H54 (cell line): ENCODE measurements at regions not wholly inside any gene's neighbourhood (a gene's known extent, or its start where the extent isn't known, plus 50 kb on each side); places are given as distances from the start of the nearest gene placed in this dataset.

Experiments used
- DNase-seq: peaks from one replicate; pipeline ENCODE4 v3.0.0; 2011; ENCODE audit warnings: low spot score, mixed read lengths; ENCODE audit not compliant: insufficient read length
- FAIRE-seq: peaks from 3 replicates; lab custom pipeline; 2011; peaks lifted over from hg19 to GRCh38; lab: Jason Lieb, UNC
- POLR2A ChIP-seq: IDR thresholded peaks from 2 replicates; pipeline ENCODE4 v1.6.1; 2011; ENCODE audit warnings: low read depth, mild to moderate bottlenecking, low read length

DNA sequence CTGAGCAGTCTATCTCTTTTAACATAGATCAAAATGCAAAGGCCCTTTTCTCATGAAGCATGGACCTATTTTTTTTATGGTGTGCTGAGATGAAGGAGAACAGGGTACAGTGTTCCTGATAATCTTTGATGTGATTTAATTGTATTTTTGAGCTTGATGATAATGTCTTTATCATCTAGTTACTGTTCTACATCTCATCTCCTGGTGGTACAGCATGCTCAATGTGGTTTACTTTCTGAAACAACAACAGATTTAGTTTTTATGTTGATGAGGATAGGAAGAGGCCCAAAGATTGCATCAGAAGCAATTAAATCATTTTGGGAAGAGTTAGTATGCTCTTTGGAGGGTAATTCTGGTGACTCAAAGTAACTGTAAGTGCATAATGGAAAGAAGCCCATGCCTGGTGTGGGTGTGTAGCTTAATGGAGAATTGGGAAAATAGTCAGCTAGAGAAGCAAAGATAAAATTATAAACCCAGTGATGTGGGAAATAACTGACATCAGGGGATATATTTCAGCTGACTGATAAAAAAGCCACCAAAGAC lies 123.0 kb upstream of the KCNN2 start:
- FAIRE-seq (no peak), DNase-seq (no peak)
- no peak for TF ChIP-seq POLR2A

DNA sequence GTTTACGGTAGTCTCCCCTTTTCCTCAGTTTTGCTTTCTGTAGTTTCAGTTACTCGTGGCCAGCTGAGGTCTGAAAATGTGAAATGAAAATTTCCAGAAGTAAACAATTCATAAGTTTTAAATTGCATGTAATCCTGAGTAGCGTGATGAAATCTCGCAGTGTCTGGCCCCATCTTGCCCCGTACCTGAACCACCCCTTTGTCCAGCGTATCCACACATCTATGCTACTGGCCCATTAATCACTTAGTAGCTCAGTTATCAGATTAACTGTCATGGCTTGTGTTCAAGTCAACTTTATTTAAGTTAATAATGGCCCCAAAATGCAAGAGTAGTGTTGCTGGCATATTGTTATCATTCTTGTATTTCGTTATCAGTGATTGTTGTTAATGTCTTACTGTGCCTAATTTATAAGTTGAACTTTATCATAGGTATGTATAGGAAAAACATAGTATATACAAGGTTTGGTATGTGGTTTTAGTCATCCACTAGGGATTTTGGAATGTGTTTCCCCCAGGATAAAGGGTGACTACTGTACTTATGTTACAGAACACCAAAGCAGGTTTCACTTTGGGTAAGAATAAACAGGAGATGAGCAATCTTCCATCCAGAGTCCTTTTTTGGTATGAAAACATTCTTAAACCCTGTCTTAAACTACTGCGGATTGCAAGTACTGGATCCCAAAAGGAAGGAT lies 118.4 kb upstream of the KCNN2 start:
- no peak for TF ChIP-seq POLR2A
- no peak for DNase-seq
- FAIRE-seq, result no peak

DNA sequence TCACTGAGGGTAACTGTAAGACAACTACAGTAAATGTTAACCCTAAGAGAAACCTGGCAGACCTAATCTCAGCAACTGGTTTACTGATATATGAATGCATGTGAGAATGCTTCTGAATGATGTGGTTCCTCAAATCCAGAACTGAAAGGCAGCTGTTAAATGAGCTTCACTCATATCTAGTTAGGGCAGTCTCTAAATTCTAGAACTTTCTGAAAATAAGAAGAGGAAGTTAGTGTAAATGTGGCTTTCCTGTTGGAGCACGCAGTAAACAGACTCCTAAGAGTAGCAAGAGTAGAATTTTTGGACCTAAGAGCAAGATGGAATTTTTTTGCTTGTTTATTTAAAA lies 117.9 kb upstream of the KCNN2 start:
- DNase-seq (no peak), FAIRE-seq (no peak)
- no peak for TF ChIP-seq POLR2A

DNA sequence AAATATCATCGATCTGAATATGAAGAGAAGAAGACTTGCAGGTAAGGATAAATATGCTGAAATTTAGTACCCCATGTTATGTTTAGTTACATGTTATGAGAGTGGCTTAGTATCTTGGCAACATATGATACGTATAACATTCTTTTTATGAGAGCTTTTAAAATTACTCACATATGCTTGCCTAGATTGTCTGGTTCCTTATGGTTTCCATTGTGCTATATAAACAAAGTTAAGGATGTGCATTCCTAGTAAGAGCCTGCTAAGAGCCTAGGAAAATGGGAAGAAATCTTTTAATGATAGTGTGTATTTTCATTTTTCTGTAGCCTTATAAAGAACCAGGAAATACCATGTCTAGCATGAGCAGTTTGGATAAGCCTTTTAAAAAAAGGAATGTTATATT lies 112.0 kb upstream of the KCNN2 start:
- TF ChIP-seq POLR2A, result no peak
- no peak for DNase-seq
- FAIRE-seq, result no peak

DNA sequence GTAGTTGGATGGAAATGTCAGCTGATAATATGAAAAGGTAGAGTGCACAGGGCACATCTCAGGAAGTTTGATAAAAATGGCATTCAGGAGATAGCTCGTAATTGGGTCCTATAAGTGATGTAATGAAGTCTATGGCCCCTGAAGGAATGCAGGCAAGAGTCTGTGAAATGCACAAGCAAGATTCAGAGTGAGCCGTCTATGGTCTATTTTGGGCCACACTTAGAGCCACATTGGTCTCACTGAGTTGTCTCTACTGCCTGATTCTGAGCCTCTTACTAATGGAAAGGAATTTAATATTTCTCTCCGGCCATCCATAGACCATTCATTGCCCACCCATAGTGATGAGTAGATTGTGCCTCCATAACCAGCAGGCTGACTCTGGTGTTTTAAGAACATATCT lies 111.3 kb upstream of the KCNN2 start:
- no peak for DNase-seq
- no peak for TF ChIP-seq POLR2A
- no peak for FAIRE-seq

DNA sequence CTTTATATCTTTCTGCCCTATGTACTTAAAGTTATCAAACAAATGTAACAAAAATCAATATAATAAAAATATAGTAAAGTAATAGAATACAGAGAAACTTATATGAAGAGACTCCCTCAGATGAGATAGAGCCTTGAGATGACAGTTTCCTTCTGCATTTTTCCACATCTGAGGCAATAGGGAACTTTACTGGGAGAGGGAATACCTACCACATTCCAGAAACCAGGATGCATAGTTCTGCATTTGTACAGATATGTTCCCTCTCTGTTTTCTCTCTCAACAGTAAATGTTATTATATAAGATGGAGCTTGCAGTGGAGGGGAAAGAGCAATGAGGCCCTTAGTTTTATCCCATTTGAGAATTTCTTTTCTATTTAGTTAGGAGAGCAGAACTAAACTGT lies 109.6 kb upstream of the KCNN2 start:
- DNase-seq, result no peak
- no peak for FAIRE-seq
- no peak for TF ChIP-seq POLR2A

DNA sequence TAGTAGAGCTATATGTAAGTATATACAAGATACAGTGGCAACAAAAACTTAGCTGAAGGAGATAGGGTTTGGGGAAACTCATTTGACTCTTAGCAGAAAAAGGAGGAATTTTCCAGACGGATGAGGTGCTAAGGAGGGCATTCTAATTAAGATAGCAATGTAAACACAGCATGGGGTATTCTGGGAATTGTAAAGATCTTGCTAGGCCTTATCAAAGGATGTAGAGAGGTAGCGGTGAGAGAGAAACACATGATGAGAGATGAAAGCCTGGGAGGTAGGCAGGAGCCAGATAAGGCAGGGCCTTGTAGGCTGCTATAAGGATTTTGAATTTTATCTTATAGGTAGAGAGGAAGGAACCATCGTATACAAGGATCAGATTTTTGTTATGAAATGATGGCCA lies 106.6 kb upstream of the KCNN2 start:
- no peak for TF ChIP-seq POLR2A
- DNase-seq (no peak), FAIRE-seq (no peak)

DNA sequence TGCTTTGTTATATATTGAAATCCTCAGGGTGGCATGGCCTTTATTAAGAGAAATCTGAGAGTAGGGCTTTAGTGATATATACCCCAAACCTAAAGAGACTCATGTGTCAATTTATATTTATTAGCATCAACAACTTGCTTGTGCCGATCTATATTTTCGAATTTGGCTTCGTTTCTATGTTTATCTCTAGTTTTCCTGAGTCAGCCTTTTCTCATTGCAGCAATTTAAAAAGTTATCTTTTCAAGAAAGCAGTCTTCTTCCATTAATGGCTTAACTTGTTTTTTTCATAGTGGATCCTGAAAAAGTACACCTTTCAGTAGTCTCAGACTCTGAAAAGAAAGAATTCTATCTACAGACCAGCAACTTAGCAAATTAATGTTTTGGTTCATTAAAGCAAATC lies 99.9 kb upstream of the KCNN2 start:
- FAIRE-seq (no peak), DNase-seq (no peak)
- no peak for TF ChIP-seq POLR2A

DNA sequence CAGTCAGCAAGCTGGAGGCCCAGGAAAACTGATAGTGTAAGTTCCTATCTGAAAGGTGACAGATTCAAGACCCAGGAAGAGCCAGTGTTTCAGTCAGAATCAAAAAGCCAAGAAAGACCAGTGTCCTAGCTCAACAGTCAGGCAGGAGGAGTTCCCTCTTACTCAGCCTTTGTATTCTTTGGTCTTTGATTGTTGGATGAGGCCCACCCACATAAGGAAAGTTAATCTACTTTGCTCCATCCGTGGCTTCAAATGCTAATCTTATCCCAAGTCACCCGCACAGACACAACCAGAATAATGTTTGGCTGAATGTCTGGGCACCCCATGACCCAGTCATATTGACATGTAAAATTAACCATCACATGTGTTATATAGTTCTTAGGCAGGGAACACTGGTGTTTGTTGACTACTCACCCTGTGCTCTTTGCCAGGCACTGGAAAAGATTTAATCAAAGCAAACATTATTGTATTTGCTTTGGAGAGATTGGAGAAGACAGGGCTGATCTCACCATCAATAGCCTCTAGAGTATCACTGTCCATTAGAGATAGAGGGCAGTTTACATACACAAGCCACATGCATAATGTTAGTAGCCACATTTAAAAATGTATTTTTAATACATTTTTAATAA lies 96.3 kb upstream of the KCNN2 start:
- DNase-seq (no peak), FAIRE-seq (no peak)
- TF ChIP-seq POLR2A, result no peak

DNA sequence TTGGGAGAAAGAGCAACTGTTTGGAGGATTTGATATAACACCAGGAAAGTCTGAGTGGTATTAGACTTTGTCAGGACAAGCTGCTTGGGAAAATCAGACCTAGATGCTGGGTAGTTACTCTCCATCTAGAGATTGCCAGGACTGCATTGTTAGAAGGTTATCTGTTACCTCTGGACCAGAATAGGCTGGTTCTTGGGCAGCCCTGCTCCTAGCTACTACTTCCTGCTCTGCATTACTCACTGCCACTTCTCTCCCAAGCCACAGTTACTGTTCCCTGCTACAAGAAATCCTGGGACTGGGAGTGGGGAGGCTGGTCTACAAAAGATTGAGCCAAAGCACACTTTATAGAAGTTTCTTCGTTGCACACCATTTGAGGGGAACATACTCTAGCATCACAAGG lies 95.5 kb upstream of the KCNN2 start:
- no peak for DNase-seq
- no peak for FAIRE-seq
- no peak for TF ChIP-seq POLR2A

DNA sequence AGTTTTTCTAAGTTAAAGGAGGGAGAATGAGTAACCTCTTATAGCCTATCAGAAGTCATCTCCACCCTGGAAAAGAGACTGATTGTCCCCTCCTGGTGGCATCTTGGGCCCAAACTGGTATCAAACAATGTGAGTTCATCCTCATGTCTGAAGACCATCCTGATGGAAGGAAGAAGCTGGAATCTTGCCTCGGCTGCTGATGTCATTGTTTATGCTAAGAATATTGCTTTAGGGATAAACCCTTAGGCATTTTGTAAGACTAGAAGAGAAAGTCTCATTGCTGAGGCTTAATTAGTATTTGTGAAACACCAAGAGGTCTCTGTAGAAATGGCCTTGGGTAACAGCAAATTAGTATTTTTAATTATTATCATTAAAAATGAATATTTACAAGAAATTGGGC lies 65.7 kb upstream of the KCNN2 start:
- TF ChIP-seq POLR2A, result no peak
- no peak for FAIRE-seq
- DNase-seq, result no peak

DNA sequence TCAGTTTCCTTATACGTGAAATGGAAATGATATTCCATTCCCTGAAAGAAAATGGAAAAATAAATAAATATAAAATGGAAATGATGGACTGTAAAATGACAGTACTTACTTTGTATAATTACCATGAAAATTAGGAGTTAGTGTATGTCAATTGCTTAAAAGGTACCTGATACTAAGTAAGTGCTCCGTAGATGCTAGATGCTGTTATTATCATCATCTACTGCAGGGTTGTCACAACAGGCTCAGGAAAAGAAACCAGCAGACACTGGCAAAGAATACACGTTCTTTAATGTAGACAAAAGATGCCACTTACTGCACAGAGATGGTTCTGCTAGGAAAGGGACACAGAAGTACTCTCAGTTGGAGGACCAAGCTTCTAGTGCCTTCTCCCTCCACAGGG lies 64.0 kb upstream of the KCNN2 start:
- FAIRE-seq (no peak), DNase-seq (no peak)
- TF ChIP-seq POLR2A, result no peak

DNA sequence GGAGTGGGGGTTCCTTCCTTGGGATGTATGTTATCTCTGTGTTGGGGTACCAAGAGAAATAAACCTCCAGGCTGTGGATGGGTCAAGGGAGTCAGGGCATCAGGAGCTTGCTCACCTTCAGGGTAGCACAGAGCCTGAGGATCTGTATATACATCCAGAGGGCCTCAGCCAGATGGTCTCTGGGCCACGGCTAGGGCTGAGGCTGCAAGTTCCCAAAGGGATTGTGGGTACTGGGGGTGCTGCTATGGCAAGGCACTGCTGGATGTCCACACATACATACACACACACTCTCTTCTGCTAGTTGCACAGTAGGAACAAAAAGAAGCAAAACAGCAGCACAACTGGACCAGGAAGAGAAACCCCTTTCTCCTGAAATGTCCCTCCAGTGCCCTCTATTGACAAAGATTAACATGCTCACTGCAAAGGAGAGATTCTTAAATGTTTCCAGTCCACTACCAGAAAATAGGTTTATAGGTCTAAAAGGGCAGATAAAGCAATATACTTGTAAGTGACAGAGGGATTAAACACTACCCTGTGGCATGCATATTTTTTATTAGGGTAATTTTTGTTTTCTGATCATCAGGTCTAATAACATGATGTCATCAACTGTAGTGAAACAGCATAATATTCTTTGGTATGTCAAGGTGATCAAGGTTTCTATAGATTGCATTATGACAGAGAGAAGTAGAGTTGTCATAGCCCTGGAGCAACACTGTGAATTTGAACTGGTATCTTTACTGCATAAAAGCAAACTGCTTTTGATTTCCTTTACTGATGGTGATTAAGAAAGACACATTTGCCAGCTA lies 56.3 kb upstream of the KCNN2 start:
- TF ChIP-seq POLR2A, result no peak
- FAIRE-seq, result no peak
- DNase-seq, result no peak

DNA sequence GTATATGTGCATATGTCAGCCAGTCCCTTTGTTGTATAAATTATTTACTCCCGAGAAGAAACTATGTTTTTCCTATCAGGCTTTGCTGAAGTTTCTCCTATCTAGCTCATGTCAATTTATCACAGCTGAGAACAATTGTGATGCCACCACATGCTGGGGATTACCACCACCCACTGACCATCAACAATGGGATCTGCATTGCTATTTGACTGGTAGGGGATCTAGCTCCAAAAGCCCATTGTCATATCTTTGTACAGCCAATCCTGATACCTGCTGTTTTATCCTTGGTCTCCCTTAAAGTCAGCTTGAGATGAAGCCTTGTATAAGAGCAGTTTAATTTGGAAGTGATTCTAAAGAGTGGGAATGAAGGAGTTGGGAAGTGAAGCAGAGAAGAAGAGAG lies 53.9 kb upstream of the KCNN2 start:
- no peak for TF ChIP-seq POLR2A
- no peak for FAIRE-seq

DNA sequence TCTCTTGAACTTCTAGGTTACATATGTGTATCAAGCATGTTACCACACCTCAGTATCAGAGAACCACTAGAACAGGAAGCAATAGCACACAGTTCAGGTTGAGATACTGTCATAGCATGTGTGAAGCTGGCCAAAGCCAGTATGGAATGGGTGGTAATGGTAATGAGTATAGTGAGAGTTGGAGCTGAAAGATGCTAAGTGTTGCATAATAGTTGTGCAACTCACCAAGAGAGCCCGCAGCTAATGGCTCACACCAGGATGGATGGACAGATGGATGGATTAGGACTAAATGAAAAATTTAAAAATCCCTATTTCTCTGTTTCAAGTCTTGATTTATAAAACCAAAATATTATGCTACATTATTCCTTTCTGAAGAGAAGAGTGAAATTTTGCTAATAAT lies 53.4 kb upstream of the KCNN2 start:
- DNase-seq (no peak), FAIRE-seq (no peak)
- TF ChIP-seq POLR2A, result no peak

More for the DNA sequence above, 53.9 kb upstream of the KCNN2 start:
- no peak for DNase-seq
